Prostate gland (tissue), 2 donors: ENCODE measurements at regions not wholly inside any gene's neighbourhood (a gene's known extent, or its start where the extent isn't known, plus 50 kb on each side); places are given as distances from the start of the nearest gene placed in this dataset.

ENCODE experiments used
- DNase-seq: peaks from one replicate; pipeline ENCODE4 v3.0.0-alpha.2; 2019; ENCODE audit warnings: low spot score
- H3K27ac ChIP-seq, 2 donors: fragments of 200-600 bp; sonication (generic); 2 replicates each; pipeline ENCODE4 v1.5.1; 2017 to 2019
- H3K27me3 ChIP-seq: fragments of 200-600 bp; sonication (generic); replicated peaks from 2 replicates; pipeline ENCODE4 v1.5.1; 2019; ENCODE audit not compliant: insufficient read depth
- H3K36me3 ChIP-seq, 2 donors: fragments of 200-600 bp; sonication (generic); 1 replicate in 1 of 2; 2 replicates in 1 of 2; pipeline versions ENCODE4 v1.5.1 to v1.8.1; 2017 to 2019
- H3K4me1 ChIP-seq: fragments of 200-600 bp; sonication (generic); replicated peaks from 2 replicates; pipeline ENCODE4 v1.5.1; 2019
- H3K4me3 ChIP-seq, 2 donors: fragments of 200-600 bp; sonication (generic); 2 replicates each; pipeline ENCODE4 v1.5.1; 2017 to 2019
- H3K9me3 ChIP-seq: fragments of 200-600 bp; sonication (generic); 2 replicates; pipeline ENCODE4 v1.5.1; 2017
- CTCF ChIP-seq, 4 experiments: fragments of 200-600 bp in 2 of 4; fragments of 450-650 bp in 2 of 4; sonication (generic) in 2 of 4; IDR thresholded peaks; 1 replicate in 3 of 4; 2 replicates in 1 of 4; pipeline ENCODE4 v1.5.1; 2016 to 2019; ENCODE audit warnings: antibody characterized with exemption in 4 of 4, mild to moderate bottlenecking in 2 of 4, moderate library complexity in 2 of 4
- POLR2A ChIP-seq: fragments of 450-650 bp; IDR thresholded peaks from one replicate; pipeline ENCODE4 v1.6.1; 2016; ENCODE audit warnings: antibody characterized with exemption, mild to moderate bottlenecking
- POLR2AphosphoS5 ChIP-seq: sonication (generic); formaldehyde crosslinking; IDR thresholded peaks from one replicate; pipeline ENCODE4 v1.6.1; 2017; ENCODE audit warnings: antibody characterized with exemption
- WGBS: methylation state at CpG from one replicate; pipeline ENCODE4 v1.1.5; 2018; 5-methylcytosine and 5-hydroxymethylcytosine counted together
- intact Hi-C: fragments of 100-400 bp; cut with DNase I; formaldehyde crosslinking; loops from one replicate; pipeline ENCODE4 v1.14.2; 2022

GRCh38 chr3:168187233-168187632 lies 91.5 kb upstream of the GOLIM4 start:
- no peak for DNase-seq
- Histone ChIP-seq H3K4me1 (no peaks in the 10 kb centered on the region), H3K27ac (no peak overlapping the region), H3K27me3 (no peaks in the 10 kb centered on the region), H3K4me3 (no peak overlapping the region), H3K36me3 (no peaks in the 10 kb centered on the region), H3K9me3 (no peaks in the 10 kb centered on the region)
- no peak for TF ChIP-seq POLR2AphosphoS5
- no peak for TF ChIP-seq CTCF (IDR thresholded peaks at IDR 0.05)
- TF ChIP-seq POLR2A, result no peak
- 86% methylated on average over 3 of the region's 3 CpGs for WGBS
- intact Hi-C loops, result no loop called here

GRCh38 chr3:168186293-168186983 lies 90.7 kb upstream of the GOLIM4 start:
- WGBS, result 63% methylated on average over 5 of the region's 5 CpGs
- DNase-seq, result no peak
- intact Hi-C loops, result no loop called here
- Histone ChIP-seq H3K9me3 (no peaks in the 10 kb centered on the region), H3K27me3 (no peaks in the 10 kb centered on the region), H3K4me3 (no peak overlapping the region), H3K4me1 (no peaks in the 10 kb centered on the region), H3K27ac (no peak overlapping the region), H3K36me3 (no peaks in the 10 kb centered on the region)
- no peak for TF ChIP-seq POLR2AphosphoS5
- TF ChIP-seq POLR2A, result no peak
- TF ChIP-seq CTCF (IDR thresholded peaks at IDR 0.05), result no peak

- intact Hi-C loops, result no loop called here
- TF ChIP-seq POLR2AphosphoS5 (no peak), CTCF (IDR thresholded peaks at IDR 0.05) (no peak), POLR2A (no peak)
- WGBS, result 48% methylated on average over 1 of the region's 1 CpG
Measured at GRCh38 chr3:168183774-168184173, 88.0 kb upstream of the GOLIM4 start.

GRCh38 chr3:168168743-168169142 lies 73.0 kb upstream of the GOLIM4 start:
- intact Hi-C loops, result no loop called here
- no peak overlapping the region for H3K27ac ChIP-seq
- no peaks in the 10 kb centered on the region for H3K27me3 ChIP-seq
- no peaks in the 10 kb centered on the region for H3K4me1 ChIP-seq
- DNase-seq, result no peak
- H3K9me3 ChIP-seq, result no peaks in the 10 kb centered on the region
- H3K36me3 ChIP-seq, result no peaks in the 10 kb centered on the region
- TF ChIP-seq POLR2AphosphoS5 (no peak), POLR2A (no peak), CTCF (IDR thresholded peaks at IDR 0.05) (no peak)
- WGBS, result 71% methylated on average over 3 of the region's 3 CpGs
- H3K4me3 ChIP-seq, result no peak overlapping the region

More at GRCh38 chr3:168183774-168184173, 88.0 kb upstream of the GOLIM4 start:
- Histone ChIP-seq H3K27ac (no peak overlapping the region), H3K9me3 (no peaks in the 10 kb centered on the region), H3K36me3 (no peaks in the 10 kb centered on the region), H3K27me3 (no peaks in the 10 kb centered on the region), H3K4me1 (no peaks in the 10 kb centered on the region), H3K4me3 (no peak overlapping the region)
- no peak for DNase-seq
